ENCODE measurements at regions not wholly inside any gene's neighbourhood (a gene's known extent, or its start where the extent isn't known, plus 50 kb on each side); places are given as distances from the start of the nearest gene placed in this dataset.
"Not testable (repeated sequence)": the region's sequence is repeated elsewhere in the genome, so short reads cannot be mapped to it uniquely, and the experiment has no call there.

- DNase-seq = peak; percentile 22
Observed at GRCh38 chr5:106094204-106094607, 1576.5 kb downstream of the EFNA5 start.

- DNase-seq = no peak
Observed at GRCh38 chr5:106093134-106093533, 1577.6 kb downstream of the EFNA5 start.

GRCh38 chr5:106092455-106092854 lies 1578.3 kb downstream of the EFNA5 start:
- DNase-seq = no peak

- DNase-seq = peak; percentile 24
Observed at GRCh38 chr5:106089073-106089472, 1581.7 kb downstream of the EFNA5 start.

GRCh38 chr5:106088462-106088861 lies 1582.3 kb downstream of the EFNA5 start:
- DNase-seq = no peak

GRCh38 chr5:106086352-106086751 lies 1584.4 kb downstream of the EFNA5 start:
- no peak for DNase-seq

- DNase-seq = no peak
Observed at GRCh38 chr5:106085556-106085955, 1585.2 kb downstream of the EFNA5 start.

GRCh38 chr5:106085136-106085535 lies 1585.6 kb downstream of the EFNA5 start:
- DNase-seq = no peak

- no peak for DNase-seq
Observed at GRCh38 chr5:106080535-106080934, 1590.2 kb downstream of the EFNA5 start.

GRCh38 chr5:106076655-106077054 lies 1594.1 kb downstream of the EFNA5 start:
- DNase-seq = no peak

GRCh38 chr5:106072208-106072607 lies 1598.5 kb downstream of the EFNA5 start:
- DNase-seq = no peak

- DNase-seq = no peak
Observed at GRCh38 chr5:106047341-106047740, 1623.4 kb downstream of the EFNA5 start.

- not testable (repeated sequence) for DNase-seq
Observed at GRCh38 chr5:106032069-106032468, 1638.7 kb downstream of the EFNA5 start.

GRCh38 chr5:106028314-106028713 lies 1642.4 kb downstream of the EFNA5 start:
- DNase-seq = no peak

GRCh38 chr5:106020894-106021293 lies 1649.8 kb downstream of the EFNA5 start:
- peak; percentile 4 for DNase-seq

- peak; percentile 33 for DNase-seq
Observed at GRCh38 chr5:106019261-106019660, 1651.5 kb downstream of the EFNA5 start.

GRCh38 chr5:106017243-106017857 lies 1653.4 kb downstream of the EFNA5 start:
- no peak for DNase-seq

GRCh38 chr5:106014262-106014661 lies 1656.5 kb downstream of the EFNA5 start:
- DNase-seq = no peak

GRCh38 chr5:106006242-106006641 lies 1664.5 kb downstream of the EFNA5 start:
- no peak for DNase-seq

GRCh38 chr5:105998991-105999390 lies 1671.7 kb downstream of the EFNA5 start:
- DNase-seq = peak; percentile 49

- DNase-seq = no peak
Observed at GRCh38 chr5:105993027-105993426, 1677.7 kb downstream of the EFNA5 start.

GRCh38 chr5:105982526-105982925 lies 1688.2 kb downstream of the EFNA5 start:
- DNase-seq = no peak

- peak; percentile 28 for DNase-seq
Observed at GRCh38 chr5:105978011-105978410, 1692.7 kb downstream of the EFNA5 start.

GRCh38 chr5:105977163-105977562 lies 1693.6 kb downstream of the EFNA5 start:
- DNase-seq = no peak

- DNase-seq = no peak
Observed at GRCh38 chr5:105970919-105971318, 1699.8 kb downstream of the EFNA5 start.

Measured in fibroblast of skin of abdomen (primary cell).